ENCODE measurements at regions not wholly inside any gene's neighbourhood (a gene's known extent, or its start where the extent isn't known, plus 50 kb on each side); places are given as distances from the start of the nearest gene placed in this dataset.

GRCh38 chr3:168383573-168383972 lies 287.8 kb upstream of the GOLIM4 start:
- TF ChIP-seq CTCF (IDR thresholded peaks at IDR 0.05) (no peak), POLR2A (IDR thresholded peaks at IDR 0.05) (no peak)

All from right lobe of liver (tissue), 4 donors.